ENCODE measurements at regions not wholly inside any gene's neighbourhood (a gene's known extent, or its start where the extent isn't known, plus 50 kb on each side); places are given as distances from the start of the nearest gene placed in this dataset.

DNA sequence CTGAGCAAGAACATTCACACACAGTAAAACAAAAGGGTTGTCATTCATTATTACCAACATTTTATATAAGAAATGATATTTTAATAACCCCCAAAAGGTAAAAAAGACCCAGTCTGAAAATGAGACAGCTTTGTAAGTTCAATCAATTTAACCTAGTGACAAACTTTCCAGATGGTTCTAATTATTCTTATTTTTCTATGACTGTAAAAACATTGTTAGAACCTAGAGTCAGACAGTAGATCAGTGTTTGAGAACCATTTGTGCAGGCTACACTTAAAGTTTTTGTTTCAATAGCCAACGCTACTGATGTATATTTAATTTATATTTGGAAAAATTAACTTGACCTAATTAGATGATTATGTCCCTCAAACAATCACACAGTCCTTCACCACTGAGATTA is 708.4 kb upstream of the CBLB start:
- DNase-seq, result no peak

DNA sequence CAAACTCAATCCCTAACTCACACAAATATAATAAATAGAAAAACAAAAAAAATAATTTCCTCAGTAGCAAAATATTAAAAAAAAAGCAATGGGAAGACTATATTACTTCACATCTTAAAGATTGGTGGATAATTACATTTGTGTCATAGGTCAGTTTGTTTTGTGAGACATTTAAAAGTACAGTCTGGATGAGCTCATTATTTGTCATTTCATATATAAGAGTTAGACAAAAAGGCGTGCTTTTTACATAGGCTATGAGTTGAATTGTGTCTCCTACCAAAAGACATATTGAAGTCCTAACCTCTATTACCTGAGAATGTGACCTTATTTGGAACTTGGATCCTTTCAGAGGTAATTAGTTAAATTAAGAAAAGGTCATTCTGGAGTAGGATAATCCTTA is 710.1 kb upstream of the CBLB start:
- no peak for DNase-seq

DNA sequence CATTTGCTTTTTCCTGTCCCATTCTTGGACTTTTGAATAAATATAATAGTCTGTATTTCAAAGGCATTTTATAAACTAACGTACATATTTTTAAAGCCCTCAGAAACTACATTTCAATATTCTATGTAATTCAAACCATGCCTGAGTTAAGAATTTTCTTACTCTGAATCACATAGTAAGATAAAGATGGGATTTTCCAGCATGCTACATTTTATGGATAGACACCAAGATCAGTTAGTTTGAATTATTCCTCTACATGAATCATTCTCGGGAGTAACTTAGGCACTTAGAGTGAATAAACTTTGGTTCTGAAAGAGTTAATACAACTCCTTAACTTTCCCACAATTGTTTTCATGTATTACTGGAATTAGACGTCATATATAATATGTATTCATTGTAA is 713.3 kb upstream of the CBLB start:
- DNase-seq, result no peak

DNA sequence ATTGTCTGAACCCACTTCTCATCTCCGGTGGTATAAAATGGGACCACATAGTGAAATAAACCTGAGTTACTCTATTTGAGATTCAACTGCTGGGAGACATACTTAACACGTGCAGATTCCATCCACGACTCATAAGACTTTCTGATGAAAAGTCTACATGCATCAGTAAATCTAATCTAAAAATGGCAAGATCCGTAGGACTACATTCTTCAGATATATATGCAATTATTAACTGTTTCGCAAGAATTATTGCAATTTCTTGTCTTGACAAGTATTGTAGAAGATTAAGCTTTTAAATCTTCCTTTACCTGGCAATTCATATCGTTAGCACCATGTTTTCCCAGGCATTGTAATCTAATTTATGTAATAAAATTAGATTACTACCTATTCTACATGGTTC is 718.7 kb upstream of the CBLB start:
- DNase-seq, result no peak

DNA sequence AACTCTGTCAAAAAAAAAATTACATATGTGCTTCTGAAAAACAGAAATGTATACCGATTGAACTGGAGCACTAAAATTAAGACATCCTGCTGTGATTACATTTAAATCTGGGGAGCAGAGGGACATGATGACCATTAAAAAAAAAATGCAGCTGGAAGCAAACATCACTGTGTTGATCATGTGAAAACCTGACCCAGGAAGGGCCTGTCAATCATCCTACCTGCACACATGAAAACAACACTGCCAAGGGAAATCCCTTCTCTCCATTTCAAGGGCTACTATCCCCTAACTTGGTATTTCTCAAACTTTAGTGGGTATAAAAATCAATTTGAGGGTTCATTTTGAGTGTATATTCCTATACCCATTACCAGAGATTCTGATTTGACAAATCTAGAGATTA is 719.9 kb upstream of the CBLB start:
- no peak for DNase-seq

DNA sequence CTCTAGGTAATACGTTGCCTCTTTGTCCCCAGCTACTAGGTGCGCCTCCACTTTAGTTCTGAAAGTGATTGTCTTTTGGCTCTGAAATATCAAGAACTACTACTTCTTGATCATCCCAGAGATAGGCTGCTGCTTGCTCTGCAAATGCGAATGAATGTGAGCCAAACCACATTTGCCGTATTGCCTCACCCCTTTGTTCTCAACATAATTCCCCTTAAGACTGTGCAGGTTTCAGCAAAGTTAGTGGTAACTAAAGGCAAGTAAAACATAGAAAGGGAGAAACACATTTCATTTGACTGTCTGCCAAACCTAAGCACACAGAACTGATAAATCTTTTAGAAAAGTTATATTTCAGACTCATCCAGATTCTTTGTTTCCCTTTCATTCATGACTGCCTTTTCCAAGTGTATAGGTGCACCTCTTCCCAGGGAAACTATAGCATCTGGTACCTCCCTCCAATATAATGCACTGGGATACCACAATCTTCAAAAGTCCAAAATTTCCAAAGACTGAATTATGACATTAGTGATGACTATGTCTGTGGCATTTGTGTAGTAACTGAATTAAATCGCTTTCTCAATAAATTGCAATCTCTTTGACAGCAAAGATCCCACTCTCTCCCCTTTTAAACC is 720.6 kb upstream of the CBLB start:
- DNase-seq, result no peak

DNA sequence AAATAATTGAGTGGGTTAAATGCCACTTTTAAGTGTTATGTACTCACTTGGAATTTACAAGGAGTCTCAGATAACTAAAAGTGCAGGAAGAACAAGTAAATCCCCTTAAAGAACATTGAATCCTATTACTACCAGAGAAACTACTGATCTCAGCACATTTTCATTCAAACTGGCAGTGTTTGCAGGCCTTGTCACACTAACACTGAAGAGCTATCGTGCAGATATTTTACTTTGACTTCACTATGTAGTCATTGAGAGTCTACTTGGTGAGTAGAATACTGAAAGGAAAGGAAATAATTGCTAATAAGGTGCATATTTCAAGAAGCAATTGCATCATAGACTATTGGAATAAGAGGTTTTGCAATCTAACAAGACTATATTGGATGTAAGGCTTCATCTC is 721.4 kb upstream of the CBLB start:
- no peak for DNase-seq

DNA sequence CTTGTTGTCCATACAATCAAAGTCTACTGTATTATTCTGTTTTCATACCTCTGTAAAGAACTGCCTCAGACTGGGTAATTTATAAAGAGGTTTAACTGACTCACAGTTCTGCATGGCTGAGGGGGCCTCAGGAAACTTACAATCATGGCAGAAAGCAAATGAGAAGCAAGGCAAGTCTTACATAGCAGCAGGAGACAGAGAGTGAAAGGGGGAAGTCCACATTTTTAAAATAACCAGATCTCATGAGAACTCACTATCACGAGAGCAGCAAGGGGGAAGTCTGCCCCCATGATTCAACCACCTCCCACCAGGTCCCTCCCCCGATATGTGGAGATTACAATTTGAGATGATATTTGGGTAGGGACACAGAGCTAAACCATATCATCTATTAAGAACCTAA is 724.6 kb upstream of the CBLB start:
- DNase-seq, result no peak

DNA sequence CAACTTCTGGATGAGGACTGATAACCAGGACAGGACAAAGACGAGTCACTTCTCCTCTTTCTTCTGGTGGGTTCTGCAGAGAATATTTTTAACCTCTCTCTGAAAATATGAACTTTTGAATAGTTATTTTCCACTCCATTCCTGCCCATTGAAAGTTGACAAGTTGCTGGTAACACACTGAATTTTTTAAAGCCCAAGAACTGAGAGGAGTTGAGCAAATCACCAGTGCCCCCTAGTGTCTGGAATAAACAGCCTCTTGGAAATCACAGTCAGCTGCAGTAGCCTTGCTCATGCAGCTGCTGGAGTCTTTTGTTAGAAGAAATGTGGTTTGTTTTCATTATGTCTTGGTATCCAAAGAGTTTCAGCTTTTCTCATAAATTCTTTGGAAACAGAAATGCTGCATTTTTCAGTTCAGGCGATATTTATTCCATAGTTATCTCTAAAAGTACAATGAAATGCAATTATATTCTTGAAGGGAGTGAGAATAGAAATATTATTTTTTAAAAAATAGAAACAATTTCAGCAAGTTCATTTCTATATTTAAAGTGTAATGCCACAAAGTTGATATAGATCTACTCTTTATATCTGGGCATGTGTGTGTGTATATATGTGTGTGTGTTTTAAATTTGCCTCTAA is 741.0 kb upstream of the CBLB start:
- peak; percentile 76 for DNase-seq

DNA sequence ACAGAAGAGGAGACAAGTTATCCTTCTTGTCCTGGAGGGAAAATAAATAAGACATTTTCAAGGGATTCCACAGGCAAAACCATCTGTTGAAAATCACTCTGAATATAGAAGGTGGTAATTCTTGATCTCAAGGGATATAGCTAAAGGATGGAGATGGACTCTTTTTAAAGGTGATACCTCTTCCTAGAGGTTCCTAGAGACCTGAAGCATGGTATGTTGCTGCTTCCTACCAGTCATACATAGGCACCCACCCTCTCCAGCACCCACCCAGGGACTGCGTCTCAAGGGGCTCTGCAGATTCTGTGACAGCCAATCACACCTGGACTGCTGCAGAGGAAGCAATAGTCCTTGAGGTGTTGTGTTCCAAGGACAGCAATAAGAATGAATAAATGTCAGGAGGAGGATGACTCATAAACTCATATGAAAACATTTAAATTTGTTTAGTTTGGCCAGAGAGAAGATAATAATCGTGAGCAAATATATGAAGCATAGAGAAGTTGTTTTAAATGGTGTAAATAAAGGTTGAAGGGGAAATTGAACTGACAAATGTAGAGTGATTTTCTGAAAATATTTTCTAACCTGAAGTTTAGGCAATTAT is 741.6 kb upstream of the CBLB start:
- DNase-seq, result no peak

DNA sequence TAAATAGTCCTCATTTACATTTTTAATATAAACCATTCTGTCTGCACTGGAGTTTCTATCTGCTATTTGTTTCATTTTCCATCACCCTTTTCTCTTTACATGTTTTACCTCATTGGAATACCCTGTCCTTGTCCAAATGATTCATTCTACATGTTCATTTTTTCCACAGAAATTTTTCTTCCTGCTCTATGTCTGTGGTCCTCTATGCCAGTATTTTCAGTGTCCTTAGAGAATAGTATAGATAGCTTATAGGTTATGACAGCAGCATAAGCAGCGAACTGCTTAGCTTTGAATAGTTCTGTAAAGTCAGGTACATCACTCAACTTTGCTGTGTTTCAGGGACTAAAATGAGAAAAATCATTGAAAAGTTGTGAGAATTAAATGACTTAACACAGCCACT is 742.3 kb upstream of the CBLB start:
- no peak for DNase-seq

DNA sequence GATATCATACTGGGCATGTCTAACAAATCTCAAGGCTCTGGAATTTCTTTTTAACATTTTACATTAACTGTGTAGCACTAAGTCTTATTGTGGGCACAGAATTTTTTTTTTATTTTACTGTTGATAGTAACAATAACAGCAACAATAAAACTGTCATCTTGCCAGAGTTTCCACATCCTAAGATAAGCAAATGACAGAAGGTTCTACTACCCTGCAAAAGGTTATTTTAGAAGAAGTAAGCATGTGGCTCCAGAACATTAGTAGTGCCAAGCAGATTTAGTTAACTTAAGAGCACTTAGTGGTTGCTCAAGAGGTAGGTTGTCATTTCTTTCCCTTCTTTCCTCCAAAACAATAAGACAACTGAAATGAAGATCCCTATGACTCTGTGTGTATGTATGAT is 743.0 kb upstream of the CBLB start:
- no peak for DNase-seq

DNA sequence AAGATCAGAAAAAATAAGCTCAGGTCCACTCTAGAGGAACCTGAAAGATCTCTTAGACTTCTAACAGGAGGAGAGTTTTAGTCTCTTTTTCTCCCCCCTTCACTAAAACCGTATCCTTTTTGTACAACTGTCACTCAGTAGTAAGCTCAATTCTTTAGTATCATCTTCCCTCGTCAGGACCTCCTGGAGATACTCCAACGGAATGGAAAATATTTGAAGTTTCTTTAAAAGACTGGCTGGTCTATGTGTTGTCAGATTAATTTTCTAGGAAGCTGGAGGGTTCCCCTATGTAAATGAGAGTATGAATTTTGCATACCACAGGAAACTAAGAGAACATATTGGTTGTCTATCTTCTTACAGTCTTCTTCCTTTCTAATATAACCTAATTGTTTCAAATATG is 747.7 kb upstream of the CBLB start:
- no peak for DNase-seq

DNA sequence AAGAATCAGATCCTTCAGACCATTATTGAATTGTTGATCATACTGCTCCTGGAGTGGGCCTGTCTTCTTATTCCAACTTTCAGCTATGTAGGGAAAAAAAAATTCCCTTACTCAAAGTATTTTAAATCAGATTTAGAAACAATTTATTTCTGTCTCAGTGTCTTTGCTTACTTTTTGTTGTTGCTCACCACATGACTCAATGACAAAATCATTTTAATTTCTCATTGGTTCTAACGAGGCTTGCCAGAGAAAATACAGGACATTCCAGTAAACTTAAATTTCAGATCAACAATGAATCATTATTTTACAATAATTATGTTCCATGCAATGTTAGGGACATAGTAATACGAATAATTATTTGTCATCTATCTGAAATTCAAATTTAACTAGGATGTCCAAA is 748.5 kb upstream of the CBLB start:
- DNase-seq, result no peak

DNA sequence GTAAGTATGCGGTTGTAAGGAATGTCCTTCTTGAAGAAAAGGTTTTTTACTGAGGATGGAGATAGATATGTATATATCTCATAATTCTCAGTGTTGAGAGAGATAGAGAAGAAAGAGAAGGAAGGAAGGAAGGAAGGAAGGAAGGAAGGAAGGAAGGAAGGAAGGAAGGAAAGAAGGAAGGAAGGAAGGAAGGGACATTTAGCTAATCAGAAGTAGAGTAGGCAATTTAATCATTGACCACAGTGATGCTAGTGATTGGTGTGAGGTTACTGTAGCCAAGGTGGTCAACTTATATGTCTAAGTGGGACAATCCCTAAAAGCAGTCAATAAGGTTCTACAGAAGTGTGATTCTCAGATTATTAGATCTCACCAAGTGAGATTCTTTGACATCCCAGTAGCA is 751.8 kb upstream of the CBLB start:
- DNase-seq, result no peak

DNA sequence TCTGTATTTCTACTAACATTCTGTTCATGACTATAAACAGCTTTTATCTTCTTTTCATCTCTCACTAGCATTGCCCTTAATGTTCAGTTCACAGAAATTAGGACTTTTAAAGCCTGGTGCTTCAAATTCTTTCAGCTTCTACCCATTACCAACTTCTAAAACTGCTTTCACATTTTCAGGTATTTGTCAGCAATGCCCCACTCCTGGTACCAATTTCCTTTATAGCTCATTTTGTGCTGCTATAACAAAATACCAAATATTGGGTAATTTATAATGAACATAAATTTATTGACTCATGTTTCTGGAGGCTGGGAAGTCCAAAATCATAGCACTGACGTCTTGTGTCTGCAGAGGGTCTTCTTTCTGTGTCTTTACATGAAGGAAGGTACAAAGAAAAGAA is 753.1 kb upstream of the CCDC54 start:
- no peak for DNase-seq

DNA sequence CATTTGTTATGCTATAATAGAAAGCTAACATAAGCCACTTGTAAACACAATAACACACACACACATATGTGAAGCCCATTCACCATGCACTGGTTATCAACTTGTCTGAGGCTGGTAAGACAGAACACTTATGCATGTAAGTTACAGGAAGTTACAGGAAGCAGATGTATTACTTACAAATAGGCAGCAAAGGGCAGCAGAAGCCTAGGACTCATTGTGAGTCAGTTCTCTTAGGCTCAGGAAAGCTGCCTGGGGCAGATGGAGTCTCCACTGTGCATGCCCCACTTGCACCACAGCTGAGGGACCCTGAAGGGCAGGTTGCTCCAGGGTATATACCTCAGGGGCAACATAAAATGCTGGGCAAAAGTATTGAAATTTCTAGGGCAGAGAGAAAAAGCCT is 748.8 kb upstream of the CCDC54 start:
- no peak for DNase-seq

DNA sequence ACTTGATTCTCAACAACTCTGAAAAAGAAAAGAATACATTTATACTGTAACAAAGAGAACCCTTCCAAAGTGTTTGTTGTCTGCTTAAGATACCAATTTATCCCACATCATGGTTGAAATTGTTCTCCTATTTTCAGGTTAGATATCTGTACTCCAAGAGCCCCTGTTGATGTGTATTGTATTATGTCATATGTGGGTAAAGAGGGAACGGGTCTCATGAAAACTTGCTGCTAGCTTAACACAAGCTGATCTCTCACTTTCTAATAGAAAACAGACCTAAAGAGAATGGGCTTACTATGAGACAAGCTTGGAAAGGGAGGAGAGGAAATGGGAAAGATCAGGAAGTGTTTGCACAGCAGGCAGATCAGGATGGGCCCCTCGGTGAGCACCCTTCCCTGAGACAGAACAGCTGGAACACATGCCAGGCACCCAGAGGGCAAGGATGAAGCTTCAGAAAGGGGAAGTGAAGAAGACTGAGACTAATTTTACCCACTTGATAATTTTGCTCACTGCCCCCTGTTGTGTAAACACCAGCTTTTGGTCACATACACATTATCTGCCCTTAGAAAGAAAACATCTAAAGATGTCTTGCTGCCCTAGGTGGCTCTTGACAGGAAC is 747.9 kb upstream of the CCDC54 start:
- no peak for DNase-seq

DNA sequence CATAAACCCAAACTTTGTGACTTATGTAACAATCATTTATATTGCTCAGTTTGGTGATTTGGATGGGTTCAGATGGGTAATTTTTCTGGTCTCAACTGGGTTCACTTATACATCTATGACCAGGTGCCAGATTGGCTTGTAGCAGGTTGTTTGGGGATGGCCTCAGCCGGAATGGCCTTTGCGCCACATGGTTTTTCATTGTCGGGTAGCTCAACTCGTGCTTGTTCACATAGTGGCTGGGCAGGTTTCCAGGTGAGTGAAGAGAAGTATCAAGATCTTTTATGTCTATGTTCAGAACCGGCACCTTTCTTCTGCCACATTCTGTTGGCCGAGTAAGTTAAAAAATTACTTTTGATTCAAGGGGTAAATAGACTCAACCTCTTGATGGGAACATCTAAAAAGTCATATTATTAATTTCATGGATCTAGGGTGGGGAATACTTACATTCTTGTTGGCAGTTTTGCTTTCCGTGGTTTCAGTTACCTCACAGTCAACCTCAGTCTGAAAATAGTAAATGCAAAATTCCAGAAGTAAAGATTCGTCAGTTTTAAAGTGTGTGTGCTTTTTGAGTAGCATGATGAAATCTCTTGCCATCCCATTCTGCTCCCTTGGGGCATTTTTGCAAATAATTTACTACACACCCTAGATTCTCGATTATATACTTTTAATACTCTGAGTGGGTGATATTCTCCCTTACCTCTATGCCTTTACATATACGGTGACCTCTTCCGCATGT is 745.7 kb upstream of the CCDC54 start:
- DNase-seq, result no peak

DNA sequence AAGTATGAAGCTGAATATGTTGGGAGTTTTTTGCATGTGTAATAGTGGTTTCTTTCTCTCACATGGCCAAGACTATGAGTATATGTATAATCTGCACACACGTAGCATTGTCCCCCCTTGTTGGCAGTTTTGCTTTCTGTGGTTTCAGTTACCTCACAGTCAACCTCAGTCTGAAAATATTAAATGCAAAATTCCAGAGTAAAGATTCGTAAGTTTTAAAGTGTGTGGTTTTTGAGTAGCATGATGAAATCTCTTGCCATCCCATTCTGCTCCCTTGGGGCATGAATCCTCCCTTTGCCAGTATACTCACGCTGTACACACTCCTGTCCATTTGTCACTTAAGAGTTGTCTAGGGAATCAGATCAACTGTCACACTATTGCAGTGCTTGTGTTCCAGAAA is 742.0 kb upstream of the CCDC54 start:
- no peak for DNase-seq

DNA sequence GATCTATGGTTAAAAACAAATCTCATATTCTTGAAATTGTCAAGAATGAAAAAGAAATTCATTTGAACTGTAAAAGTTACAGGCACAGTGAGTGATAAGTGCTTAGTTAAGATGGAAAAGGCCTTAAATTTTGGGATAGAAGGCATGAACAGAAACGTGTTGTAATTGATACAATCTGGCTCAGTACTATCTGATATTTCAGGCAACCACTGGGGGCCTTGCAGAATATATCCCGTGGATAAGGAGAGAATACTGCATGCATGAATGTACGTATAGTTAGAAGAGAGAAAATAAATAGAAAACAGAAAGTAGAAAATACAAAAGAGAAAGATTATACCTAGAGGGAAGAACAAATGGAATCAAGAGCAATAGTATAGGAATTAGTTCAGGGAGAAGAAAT is 741.4 kb upstream of the CCDC54 start:
- DNase-seq, result no peak

DNA sequence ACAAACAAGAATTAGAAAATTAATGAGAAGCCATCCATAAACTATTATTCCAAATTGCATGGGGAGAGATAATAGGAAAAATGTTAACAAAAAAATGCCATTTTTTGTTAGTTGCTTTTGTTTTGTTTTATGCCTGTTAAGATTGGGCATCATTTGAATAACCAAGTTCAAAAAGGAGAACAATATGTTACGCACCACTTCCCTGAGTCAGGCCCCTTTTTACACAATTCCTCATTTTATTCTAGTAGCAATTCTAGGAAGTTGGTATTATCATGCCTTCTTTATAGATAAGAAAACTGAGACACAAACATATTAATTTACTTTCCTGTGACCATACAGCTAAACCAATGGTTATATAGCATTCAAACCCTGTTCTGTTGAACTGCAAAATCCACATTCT is 736.9 kb upstream of the CCDC54 start:
- no peak for DNase-seq

DNA sequence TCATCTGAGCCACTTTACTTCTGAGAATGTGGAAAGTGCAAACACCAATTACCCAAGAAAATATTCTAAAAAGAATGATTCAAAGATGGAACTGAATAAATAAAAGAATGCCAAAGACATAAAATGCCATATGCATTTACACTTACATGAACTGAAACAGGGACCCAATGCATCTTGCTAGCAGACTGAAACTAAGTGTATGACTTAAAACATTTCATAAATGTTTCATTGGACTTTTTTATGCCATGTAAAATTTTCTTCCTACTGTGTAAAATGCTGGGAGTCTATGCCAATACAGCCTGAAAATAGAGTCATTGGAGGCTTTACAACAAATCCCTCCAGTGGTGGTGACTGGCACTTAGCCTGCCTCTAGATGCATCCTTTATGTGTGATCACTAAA is 735.1 kb upstream of the CCDC54 start:
- no peak for DNase-seq

DNA sequence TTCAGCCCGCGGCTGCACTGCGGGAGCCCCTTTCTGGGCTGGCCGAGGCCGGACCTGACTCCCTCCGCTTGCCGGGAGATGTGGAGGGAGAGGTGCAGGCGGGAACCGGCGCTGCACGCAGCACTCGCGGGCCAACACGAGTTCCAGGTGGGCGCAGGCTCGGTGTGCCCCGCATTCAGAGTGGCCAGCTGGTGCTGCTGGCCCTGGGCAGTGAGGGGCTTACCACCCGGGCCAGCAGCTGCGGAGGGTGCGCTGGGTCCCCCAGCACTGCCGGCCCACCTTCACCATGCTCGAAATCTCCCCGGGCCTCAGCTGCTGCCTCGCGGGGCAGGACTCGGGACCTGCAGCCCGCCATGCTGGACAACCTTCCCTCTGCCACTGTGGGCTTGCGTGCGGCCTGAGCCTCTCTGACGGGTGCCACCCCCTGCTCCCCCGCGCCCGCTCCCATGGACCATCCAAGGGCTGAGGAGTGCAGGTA is 733.5 kb upstream of the CCDC54 start:
- DNase-seq, result no peak
